ENCODE measurements at regions not wholly inside any gene's neighbourhood (a gene's known extent, or its start where the extent isn't known, plus 50 kb on each side); places are given as distances from the start of the nearest gene placed in this dataset.

GRCh38 chr12:87157791-87158190 is 871.4 kb downstream of the C12orf50 start:
- Histone ChIP-seq H3K27me3 (ENCODE audit: control insufficient read depth, insufficient read depth, low read length) (no peaks in the 10 kb centered on the region), H3K36me3 (ENCODE audit: control insufficient read depth, insufficient read depth, low read length) (no peaks in the 10 kb centered on the region), H3K4me3 (ENCODE audit: low read depth, low read length) (no peak overlapping the region)
- TF ChIP-seq CTCF (IDR thresholded peaks at IDR 0.05; ENCODE audit: insufficient read depth, low read depth, low read length) = no peak
- ChIA-PET POLR2A (no interaction called here), CTCF (no interaction called here)
- peak; percentile 49 for DNase-seq (ENCODE audit: low read depth)

- no peak for DNase-seq (ENCODE audit: low read depth)
- ChIA-PET POLR2A (no interaction called here), CTCF (no interaction called here)
- Histone ChIP-seq H3K27me3 (ENCODE audit: control insufficient read depth, insufficient read depth, low read length) (no peaks in the 10 kb centered on the region), H3K4me3 (ENCODE audit: low read depth, low read length) (no peak overlapping the region), H3K36me3 (ENCODE audit: control insufficient read depth, insufficient read depth, low read length) (no peaks in the 10 kb centered on the region)
- TF ChIP-seq CTCF (IDR thresholded peaks at IDR 0.05; ENCODE audit: insufficient read depth, low read depth, low read length) = no peak
Observed at GRCh38 chr12:87155621-87156020, 873.6 kb downstream of the C12orf50 start.

GRCh38 chr12:87152841-87153528 is 876.2 kb downstream of the C12orf50 start:
- POLR2A ChIA-PET = no interaction called here
- CTCF ChIA-PET = no interaction called here
- no peaks in the 10 kb centered on the region for H3K27me3 ChIP-seq (ENCODE audit: control insufficient read depth, insufficient read depth, low read length)
- no peak overlapping the region for H3K4me3 ChIP-seq (ENCODE audit: low read depth, low read length)
- no peak for TF ChIP-seq CTCF (IDR thresholded peaks at IDR 0.05; ENCODE audit: insufficient read depth, low read depth, low read length)
- DNase-seq (ENCODE audit: low read depth) = no peak
- no peaks in the 10 kb centered on the region for H3K36me3 ChIP-seq (ENCODE audit: control insufficient read depth, insufficient read depth, low read length)

GRCh38 chr12:87152075-87152474 is 877.1 kb downstream of the C12orf50 start:
- ChIA-PET CTCF (no interaction called here), POLR2A (no interaction called here)
- Histone ChIP-seq H3K4me3 (ENCODE audit: low read depth, low read length) (no peak overlapping the region), H3K27me3 (ENCODE audit: control insufficient read depth, insufficient read depth, low read length) (no peaks in the 10 kb centered on the region), H3K36me3 (ENCODE audit: control insufficient read depth, insufficient read depth, low read length) (no peaks in the 10 kb centered on the region)
- no peak for TF ChIP-seq CTCF (IDR thresholded peaks at IDR 0.05; ENCODE audit: insufficient read depth, low read depth, low read length)
- no peak for DNase-seq (ENCODE audit: low read depth)

GRCh38 chr12:87150969-87151662 is 878.1 kb downstream of the C12orf50 start:
- CTCF ChIA-PET = no interaction called here

More at GRCh38 chr12:87150969-87151662, 878.1 kb downstream of the C12orf50 start:
- POLR2A ChIA-PET = no interaction called here
- DNase-seq (ENCODE audit: low read depth) = no peak
- TF ChIP-seq CTCF (IDR thresholded peaks at IDR 0.05; ENCODE audit: insufficient read depth, low read depth, low read length) = no peak
- H3K36me3 ChIP-seq (ENCODE audit: control insufficient read depth, insufficient read depth, low read length) = no peaks in the 10 kb centered on the region
- no peaks in the 10 kb centered on the region for H3K27me3 ChIP-seq (ENCODE audit: control insufficient read depth, insufficient read depth, low read length)
- H3K4me3 ChIP-seq (ENCODE audit: low read depth, low read length) = no peak overlapping the region
